ENCODE measurements at regions not wholly inside any gene's neighbourhood (a gene's known extent, or its start where the extent isn't known, plus 50 kb on each side); places are given as distances from the start of the nearest gene placed in this dataset.
A peak's percentile ranks its signal among the peaks of the same experiment; 100 is the strongest.

GRCh38 chr1:232386721-232387510 lies 243.0 kb downstream of the SIPA1L2 start:
- no peak overlapping the region for H3K27ac ChIP-seq
- 88 to 100% (median 91%) methylated on average over 1 to 9 of the region's 9 CpGs; no CpG with 5 or more reads in 3 of the 10 experiments for WGBS, 10 experiments
- in situ Hi-C loops (cut with MboI; ENCODE audit: low pct_unique_long_range_greater_than_20kb in 2 of 9, low sequenced_read_pairs in 9 of 9, unreplicated experiment in 9 of 9), result no loop called here

GRCh38 chr1:232386294-232386693 lies 243.6 kb downstream of the SIPA1L2 start:
- ATAC-seq (replicated peaks in 6 of 8), result no peak
- Histone ChIP-seq H3K27ac (no peak overlapping the region), H3K4me3 (no peak overlapping the region), H3K4me1 (replicated peaks in 1 of 2) (peaks cover 8% of the 10 kb centered on the region in 2 donors)
- in situ Hi-C loops (cut with MboI; ENCODE audit: low pct_unique_long_range_greater_than_20kb in 2 of 9, low sequenced_read_pairs in 9 of 9, unreplicated experiment in 9 of 9), result no loop called here
- WGBS, 10 experiments, result 67 to 100% (median 86%) methylated on average over 2 to 8 of the region's 9 CpGs; no CpG with 5 or more reads in 4 of the 10 experiments

More at GRCh38 chr1:232386721-232387510, 243.0 kb downstream of the SIPA1L2 start:
- Histone ChIP-seq H3K4me3 (no peak overlapping the region), H3K4me1 (replicated peaks in 1 of 2) (peaks cover 2 to 8% of the 10 kb centered on the region in 2 donors)
- ATAC-seq (replicated peaks in 6 of 8), result peak in 2 of 8 experiments; percentile 37 to 44

GRCh38 chr1:232385221-232385620 lies 244.7 kb downstream of the SIPA1L2 start:
- in situ Hi-C loops (cut with MboI; ENCODE audit: low pct_unique_long_range_greater_than_20kb in 2 of 9, low sequenced_read_pairs in 9 of 9, unreplicated experiment in 9 of 9), result no loop called here
- Histone ChIP-seq H3K4me3 (no peak overlapping the region), H3K27ac (no peak overlapping the region), H3K4me1 (replicated peaks in 1 of 2) (peaks cover 0 to 14% of the 10 kb centered on the region in 2 donors)
- 5 to 100% (median 80%) methylated on average over 1 to 8 of the region's 10 CpGs; no CpG with 5 or more reads in 1 of the 10 experiments for WGBS, 10 experiments
- peak in 7 of 8 experiments; percentile 68 to 92 (median 80) for ATAC-seq (replicated peaks in 6 of 8)

GRCh38 chr1:232384171-232384883 lies 245.6 kb downstream of the SIPA1L2 start:
- ATAC-seq (replicated peaks in 6 of 8), result peak in 1 of 8 experiments; percentile 50
- H3K4me1 ChIP-seq (replicated peaks in 1 of 2), result peaks cover 1 to 14% of the 10 kb centered on the region in 2 donors
- H3K4me3 ChIP-seq, result no peak overlapping the region
- H3K27ac ChIP-seq, result no peak overlapping the region
- in situ Hi-C loops (cut with MboI; ENCODE audit: low pct_unique_long_range_greater_than_20kb in 2 of 9, low sequenced_read_pairs in 9 of 9, unreplicated experiment in 9 of 9), result no loop called here
- 40 to 100% (median 87%) methylated on average over 1 to 4 of the region's 4 CpGs; no CpG with 5 or more reads in 4 of the 10 experiments for WGBS, 10 experiments

- no peak overlapping the region for H3K27ac ChIP-seq
- in situ Hi-C loops (cut with MboI; ENCODE audit: low pct_unique_long_range_greater_than_20kb in 2 of 9, low sequenced_read_pairs in 9 of 9, unreplicated experiment in 9 of 9), result no loop called here
- 50 to 100% (median 84%) methylated on average over 1 to 13 of the region's 13 CpGs; no CpG with 5 or more reads in 1 of the 10 experiments for WGBS, 10 experiments
- peaks cover 4 to 14% of the 10 kb centered on the region in 2 donors for H3K4me1 ChIP-seq (replicated peaks in 1 of 2)
- H3K4me3 ChIP-seq, result no peak overlapping the region
- ATAC-seq (replicated peaks in 6 of 8), result peak in 2 of 8 experiments; percentile 19 to 20
These were observed 246.3 kb downstream of the SIPA1L2 start for GRCh38 chr1:232383455-232384123.

GRCh38 chr1:232382671-232383070 lies 247.3 kb downstream of the SIPA1L2 start:
- 13 to 100% (median 90%) methylated on average over 1 to 4 of the region's 4 CpGs; no CpG with 5 or more reads in 4 of the 10 experiments for WGBS, 10 experiments
- in situ Hi-C loops (cut with MboI; ENCODE audit: low pct_unique_long_range_greater_than_20kb in 2 of 9, low sequenced_read_pairs in 9 of 9, unreplicated experiment in 9 of 9), result no loop called here
- Histone ChIP-seq H3K27ac (no peak overlapping the region), H3K4me1 (replicated peaks in 1 of 2) (peaks cover 4 to 14% of the 10 kb centered on the region in 2 donors), H3K4me3 (no peak overlapping the region)
- peak in 2 of 8 experiments; percentile 25 to 32 for ATAC-seq (replicated peaks in 6 of 8)

- H3K4me3 ChIP-seq, result no peak overlapping the region
- no peak overlapping the region for H3K27ac ChIP-seq
- peaks cover 7 to 14% of the 10 kb centered on the region in 2 donors for H3K4me1 ChIP-seq (replicated peaks in 1 of 2)
- ATAC-seq (replicated peaks in 6 of 8), result peak in 4 of 8 experiments; percentile 38 to 73 (median 62)
- in situ Hi-C loops (cut with MboI; ENCODE audit: low pct_unique_long_range_greater_than_20kb in 2 of 9, low sequenced_read_pairs in 9 of 9, unreplicated experiment in 9 of 9), result no loop called here
- 58 to 96% (median 79%) methylated on average over 2 to 10 of the region's 10 CpGs for WGBS, 10 experiments
These were observed 248.4 kb downstream of the SIPA1L2 start for GRCh38 chr1:232381394-232382100.

- in situ Hi-C loops (cut with MboI; ENCODE audit: low pct_unique_long_range_greater_than_20kb in 2 of 9, low sequenced_read_pairs in 9 of 9, unreplicated experiment in 9 of 9), result no loop called here
- WGBS, 10 experiments, result 60 to 100% (median 81%) methylated on average over 1 to 3 of the region's 3 CpGs; no CpG with 5 or more reads in 3 of the 10 experiments
- H3K4me1 ChIP-seq (replicated peaks in 1 of 2), result peaks cover 7 to 14% of the 10 kb centered on the region in 2 donors
- no peak for ATAC-seq (replicated peaks in 6 of 8)
- no peak overlapping the region for H3K27ac ChIP-seq
- H3K4me3 ChIP-seq, result no peak overlapping the region
These were observed 249.3 kb downstream of the SIPA1L2 start for GRCh38 chr1:232380596-232380995.

GRCh38 chr1:232380131-232380530 lies 249.8 kb downstream of the SIPA1L2 start:
- no peak overlapping the region for H3K27ac ChIP-seq
- in situ Hi-C loops (cut with MboI; ENCODE audit: low pct_unique_long_range_greater_than_20kb in 2 of 9, low sequenced_read_pairs in 9 of 9, unreplicated experiment in 9 of 9), result no loop called here
- no peak overlapping the region for H3K4me3 ChIP-seq
- WGBS, 10 experiments, result 29 to 100% (median 83%) methylated on average over 1 to 3 of the region's 3 CpGs; no CpG with 5 or more reads in 3 of the 10 experiments
- peaks cover 7 to 14% of the 10 kb centered on the region in 2 donors for H3K4me1 ChIP-seq (replicated peaks in 1 of 2)
- ATAC-seq (replicated peaks in 6 of 8), result no peak

GRCh38 chr1:232379063-232379434 lies 250.9 kb downstream of the SIPA1L2 start:
- Histone ChIP-seq H3K4me3 (no peak overlapping the region), H3K27ac (no peak overlapping the region), H3K4me1 (replicated peaks in 1 of 2) (peaks cover 7 to 14% of the 10 kb centered on the region in 2 donors)
- ATAC-seq (replicated peaks in 6 of 8), result peak in 3 of 8 experiments; percentile 51 to 86 (median 73)
- 0 to 100% (median 81%) methylated on average over 1 to 7 of the region's 7 CpGs; no CpG with 5 or more reads in 2 of the 10 experiments for WGBS, 10 experiments
- in situ Hi-C loops (cut with MboI; ENCODE audit: low pct_unique_long_range_greater_than_20kb in 2 of 9, low sequenced_read_pairs in 9 of 9, unreplicated experiment in 9 of 9), result no loop called here

- 49 to 100% (median 81%) methylated on average over 2 to 13 of the region's 13 CpGs for whole genome bisulfite sequencing, 10 experiments
- Histone ChIP-seq H3K4me1 (replicated peaks in 1 of 2) (peaks cover 7 to 14% of the 10 kb centered on the region in 2 donors), H3K27ac (peak overlapping the region in 1 of 2 donors; percentile 30), H3K4me3 (no peak overlapping the region)
- in situ Hi-C loops (cut with MboI; ENCODE audit: low pct_unique_long_range_greater_than_20kb in 2 of 9, low sequenced_read_pairs in 9 of 9, unreplicated experiment in 9 of 9), result no loop called here
- ATAC-seq (replicated peaks in 6 of 8), result peak in 4 of 8 experiments; percentile 42 to 83 (median 58)
These were observed 251.5 kb downstream of the SIPA1L2 start for GRCh38 chr1:232378266-232379062.

- H3K27ac ChIP-seq, result no peak overlapping the region
- 20 to 73% (median 54%) methylated on average over 2 to 3 of the region's 3 CpGs; no CpG with 5 or more reads in 2 of the 10 experiments for WGBS, 10 experiments
- no peak overlapping the region for H3K4me3 ChIP-seq
- H3K4me1 ChIP-seq (replicated peaks in 1 of 2), result peaks cover 7 to 14% of the 10 kb centered on the region in 2 donors
- in situ Hi-C loops (cut with MboI; ENCODE audit: low pct_unique_long_range_greater_than_20kb in 2 of 9, low sequenced_read_pairs in 9 of 9, unreplicated experiment in 9 of 9), result no loop called here
- peak in 2 of 8 experiments; percentile 57 to 58 for ATAC-seq (replicated peaks in 6 of 8)
These were observed 252.5 kb downstream of the SIPA1L2 start for GRCh38 chr1:232377494-232377770.

All from motor neuron (in vitro differentiated cells).